ENCODE measurements at regions not wholly inside any gene's neighbourhood (a gene's known extent, or its start where the extent isn't known, plus 50 kb on each side); places are given as distances from the start of the nearest gene placed in this dataset.

DNA sequence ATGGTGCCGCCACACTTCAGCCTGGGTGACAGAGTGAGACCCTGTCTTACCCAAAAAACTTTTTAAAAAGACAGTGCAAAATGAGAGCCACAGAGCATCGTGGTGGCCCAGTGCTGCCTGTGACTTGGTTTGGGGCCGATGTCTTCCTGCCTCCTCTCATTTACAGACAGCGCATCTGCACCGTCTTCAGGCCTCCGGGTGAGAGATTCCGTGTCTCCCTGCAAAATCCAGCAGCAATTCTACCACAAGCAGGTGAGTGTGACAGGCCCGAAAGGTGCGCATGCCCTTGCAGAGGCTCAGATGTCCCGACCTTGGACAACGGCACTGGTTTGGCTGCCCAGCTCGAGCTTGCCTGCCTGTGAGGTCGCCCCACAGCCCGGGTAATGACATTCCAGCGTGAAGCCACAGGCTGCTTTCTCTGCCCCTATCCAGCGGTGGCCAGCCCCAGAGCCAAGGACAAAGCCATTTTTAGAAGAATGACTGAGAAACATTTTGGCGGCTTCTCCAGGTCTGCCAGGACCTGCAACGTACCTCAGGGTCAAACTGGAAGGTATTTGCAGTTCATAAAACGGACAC is 70.3 kb upstream of the RFLNA start:
- TF ChIP-seq, protein P1, sequence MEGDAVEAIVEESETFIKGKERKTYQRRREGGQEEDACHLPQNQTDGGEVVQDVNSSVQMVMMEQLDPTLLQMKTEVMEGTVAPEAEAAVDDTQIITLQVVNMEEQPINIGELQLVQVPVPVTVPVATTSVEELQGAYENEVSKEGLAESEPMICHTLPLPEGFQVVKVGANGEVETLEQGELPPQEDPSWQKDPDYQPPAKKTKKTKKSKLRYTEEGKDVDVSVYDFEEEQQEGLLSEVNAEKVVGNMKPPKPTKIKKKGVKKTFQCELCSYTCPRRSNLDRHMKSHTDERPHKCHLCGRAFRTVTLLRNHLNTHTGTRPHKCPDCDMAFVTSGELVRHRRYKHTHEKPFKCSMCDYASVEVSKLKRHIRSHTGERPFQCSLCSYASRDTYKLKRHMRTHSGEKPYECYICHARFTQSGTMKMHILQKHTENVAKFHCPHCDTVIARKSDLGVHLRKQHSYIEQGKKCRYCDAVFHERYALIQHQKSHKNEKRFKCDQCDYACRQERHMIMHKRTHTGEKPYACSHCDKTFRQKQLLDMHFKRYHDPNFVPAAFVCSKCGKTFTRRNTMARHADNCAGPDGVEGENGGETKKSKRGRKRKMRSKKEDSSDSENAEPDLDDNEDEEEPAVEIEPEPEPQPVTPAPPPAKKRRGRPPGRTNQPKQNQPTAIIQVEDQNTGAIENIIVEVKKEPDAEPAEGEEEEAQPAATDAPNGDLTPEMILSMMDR (IDR thresholded peaks at IDR 0.05) = no peak
- ATAC-seq (no peak), DNase-seq (no peak)
- H3K4me1 ChIP-seq (ENCODE audit: low read depth) = no peaks in the 10 kb centered on the region
- no peaks in the 10 kb centered on the region for H3K36me3 ChIP-seq (ENCODE audit: low read depth)
- peaks cover 2% of the 10 kb centered on the region for H3K9me3 ChIP-seq
- no peak overlapping the region for H3K4me3 ChIP-seq
- intact Hi-C loops (cut with DNase I, micrococcal nuclease) = no loop called here

DNA sequence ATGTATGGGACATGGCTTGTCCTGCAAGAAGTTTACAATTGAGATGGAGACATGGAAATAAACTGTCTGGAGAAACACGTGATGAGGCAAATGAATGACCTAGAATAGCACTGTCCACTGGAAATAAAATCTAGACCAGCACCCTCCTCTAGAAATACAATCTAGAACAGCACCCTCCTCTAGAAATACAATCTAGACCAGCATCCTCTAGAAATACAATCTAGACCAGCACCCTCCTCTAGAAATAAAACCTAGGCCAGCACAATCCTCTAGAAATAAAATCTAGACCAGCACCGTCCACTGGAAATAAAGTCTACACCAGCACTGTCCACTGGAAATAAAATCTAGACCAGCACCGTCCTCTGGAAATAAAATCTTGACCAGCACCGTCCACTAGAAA is 69.2 kb upstream of the RFLNA start:
- intact Hi-C loops (cut with DNase I, micrococcal nuclease) = no loop called here

DNA sequence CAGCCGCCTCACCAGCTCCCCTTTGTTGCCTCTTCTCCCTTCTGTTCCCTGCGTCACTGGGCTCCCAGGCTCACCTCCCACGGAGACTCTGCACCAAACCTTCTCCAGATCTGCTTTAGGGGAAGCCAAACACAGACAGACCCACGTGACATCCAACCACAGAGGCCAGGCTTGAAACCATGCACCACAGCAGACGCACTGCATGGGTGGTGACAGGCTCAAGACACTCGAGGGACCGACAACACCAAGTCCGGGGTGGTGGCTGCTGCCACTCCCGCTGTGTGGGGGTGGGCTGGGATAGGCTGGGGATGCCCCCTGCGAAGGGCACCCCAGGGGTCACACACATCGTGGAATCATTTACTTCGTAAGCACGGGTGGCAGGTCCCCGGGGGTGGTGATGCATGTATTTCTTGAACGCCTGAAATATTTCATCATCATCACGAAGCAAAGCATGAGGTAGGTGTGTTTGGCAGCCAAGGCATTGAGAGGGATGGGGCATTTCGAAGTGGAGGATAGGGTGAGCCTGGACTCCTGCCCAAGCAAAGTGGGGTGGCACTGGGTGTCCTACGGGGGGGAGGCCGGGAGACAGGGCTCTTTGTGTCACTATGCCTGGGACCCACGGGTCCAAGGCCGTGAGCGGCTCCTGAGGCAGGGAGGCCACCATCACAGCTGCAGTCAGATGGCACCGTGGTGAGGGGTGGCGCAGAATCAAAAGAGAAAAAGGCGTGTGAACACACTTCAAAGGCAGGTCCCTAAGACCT is 66.8 kb upstream of the RFLNA start:
- ATAC-seq (no peak), DNase-seq (no peak)
- intact Hi-C loops (cut with DNase I, micrococcal nuclease) = no loop called here
- Histone ChIP-seq H3K4me1 (ENCODE audit: low read depth) (peaks cover 19% of the 10 kb centered on the region), H3K9me3 (no peaks in the 10 kb centered on the region), H3K4me3 (no peak overlapping the region), H3K36me3 (ENCODE audit: low read depth) (no peaks in the 10 kb centered on the region)
- TF ChIP-seq, protein P1 (IDR thresholded peaks at IDR 0.05) = no peak

More for the DNA sequence above, 69.2 kb upstream of the RFLNA start:
- no peaks in the 10 kb centered on the region for H3K4me1 ChIP-seq (ENCODE audit: low read depth)
- no peak overlapping the region for H3K4me3 ChIP-seq
- DNase-seq (no peak), ATAC-seq (no peak)
- H3K36me3 ChIP-seq (ENCODE audit: low read depth) = no peaks in the 10 kb centered on the region
- TF ChIP-seq, protein P1 (IDR thresholded peaks at IDR 0.05) = no peak
- H3K9me3 ChIP-seq = no peaks in the 10 kb centered on the region

DNA sequence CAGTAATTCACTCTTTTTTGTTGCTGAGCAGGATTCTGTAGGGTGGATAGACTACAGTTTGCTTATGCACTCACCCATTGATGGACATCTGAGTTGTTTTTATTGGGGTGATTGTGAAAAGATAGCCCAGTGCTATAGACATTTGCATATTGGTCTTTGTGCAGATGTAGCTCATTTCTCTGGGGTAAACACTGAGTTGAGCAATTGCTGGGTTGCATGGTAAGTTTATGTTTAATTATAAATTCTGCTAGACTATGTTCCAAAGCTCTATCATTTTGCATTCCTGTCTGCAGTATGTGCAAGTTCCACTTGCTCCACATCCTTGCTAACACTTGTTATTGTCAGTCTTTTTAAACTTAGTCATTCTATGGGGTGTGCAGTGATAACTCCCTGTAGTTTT is 65.4 kb upstream of the RFLNA start:
- ATAC-seq (no peak), DNase-seq (no peak)
- TF ChIP-seq, protein P1 (IDR thresholded peaks at IDR 0.05) = no peak
- Histone ChIP-seq H3K9me3 (no peaks in the 10 kb centered on the region), H3K36me3 (ENCODE audit: low read depth) (no peaks in the 10 kb centered on the region), H3K4me3 (no peak overlapping the region), H3K4me1 (ENCODE audit: low read depth) (peaks cover 24% of the 10 kb centered on the region)
- intact Hi-C loops (cut with DNase I, micrococcal nuclease) = no loop called here

DNA sequence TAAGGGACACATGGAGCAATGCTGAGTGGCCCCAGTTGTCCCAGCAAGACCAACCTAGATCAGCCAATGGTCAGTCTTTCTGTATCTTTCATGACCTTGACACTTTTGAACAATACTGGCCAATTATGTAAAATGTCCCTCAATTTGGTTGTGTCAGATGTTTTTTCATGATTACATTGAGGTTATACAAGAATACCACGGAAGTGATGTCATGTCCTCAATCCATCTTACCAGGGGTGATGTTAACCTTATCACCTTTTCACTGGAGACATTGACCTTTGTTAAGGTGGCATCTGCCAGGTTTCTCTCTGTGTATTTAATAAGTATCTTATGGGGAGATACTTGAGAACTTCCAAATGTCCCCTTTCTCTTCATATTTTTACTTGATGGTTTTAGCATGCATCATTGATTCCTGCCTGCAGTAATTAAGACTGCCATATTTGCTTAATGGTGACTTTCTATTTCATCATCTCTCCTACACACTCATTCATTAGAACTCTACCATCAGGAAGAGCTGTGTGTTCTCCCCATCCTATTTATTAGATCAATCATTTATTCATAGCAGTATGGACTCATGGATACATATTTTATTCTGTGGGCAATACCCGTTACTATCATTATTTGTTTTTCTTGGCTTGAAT is 64.7 kb upstream of the RFLNA start:
- ATAC-seq (no peak), DNase-seq (no peak)
- Histone ChIP-seq H3K9me3 (no peaks in the 10 kb centered on the region), H3K4me1 (ENCODE audit: low read depth) (peaks cover 24% of the 10 kb centered on the region), H3K4me3 (no peak overlapping the region), H3K36me3 (ENCODE audit: low read depth) (no peaks in the 10 kb centered on the region)
- TF ChIP-seq, protein P1 (IDR thresholded peaks at IDR 0.05) = no peak
- intact Hi-C loops (cut with DNase I, micrococcal nuclease) = no loop called here
